H9 (cell line): ENCODE measurements at regions not wholly inside any gene's neighbourhood (a gene's known extent, or its start where the extent isn't known, plus 50 kb on each side); places are given as distances from the start of the nearest gene placed in this dataset.

Source experiments
- DNase-seq: peaks from one replicate; pipeline ENCODE4 v3.0.0-alpha.2; 2017
- H2AFZ ChIP-seq: one replicate; pipeline ENCODE4 v1.6.1; 2013; ENCODE audit warnings: mild to moderate bottlenecking, low read length, control low read depth, moderate library complexity
- H2AK5ac ChIP-seq: 2 replicates; pipeline ENCODE4 v1.6.1; 2013; ENCODE audit warnings: low read length, control low read depth, mixed read lengths; ENCODE audit not compliant: insufficient read length
- H2BK120ac ChIP-seq: one replicate; pipeline ENCODE4 v1.6.1; 2013; ENCODE audit warnings: low read depth, mild to moderate bottlenecking, low read length, control low read depth, inconsistent platforms; ENCODE audit not compliant: poor library complexity, severe bottlenecking
- H2BK12ac ChIP-seq: 2 replicates; pipeline ENCODE4 v1.6.1; 2013; ENCODE audit warnings: low read length, control low read depth, mixed read lengths, low read depth; ENCODE audit not compliant: insufficient read length
- H2BK15ac ChIP-seq: 2 replicates; pipeline ENCODE4 v1.6.1; 2013; ENCODE audit warnings: low read depth, low read length, control low read depth
- H2BK20ac ChIP-seq: one replicate; pipeline ENCODE4 v1.6.1; 2013; ENCODE audit warnings: low read depth, mild to moderate bottlenecking, low read length, control low read depth, inconsistent platforms; ENCODE audit not compliant: poor library complexity, severe bottlenecking
- H2BK5ac ChIP-seq: 2 replicates; pipeline ENCODE4 v1.6.1; 2013; ENCODE audit warnings: low read length, control low read depth, mixed read lengths; ENCODE audit not compliant: insufficient read length
- H3K14ac ChIP-seq: 2 replicates; pipeline ENCODE4 v1.6.1; 2013; ENCODE audit warnings: low read length, control low read depth; ENCODE audit not compliant: insufficient read depth
- H3K18ac ChIP-seq: 2 replicates; pipeline ENCODE4 v1.6.1; 2013; ENCODE audit warnings: low read depth, mild to moderate bottlenecking, mixed read lengths, low read length, control low read depth; ENCODE audit not compliant: insufficient read length
- H3K23ac ChIP-seq: 2 replicates; pipeline ENCODE4 v1.6.1; 2013; ENCODE audit warnings: low read length, control low read depth, mixed read lengths, low read depth; ENCODE audit not compliant: insufficient read length
- H3K23me2 ChIP-seq: 2 replicates; pipeline ENCODE4 v1.6.1; 2013; ENCODE audit warnings: low read depth, mild to moderate bottlenecking, mixed read lengths, low read length, control low read depth; ENCODE audit not compliant: insufficient read length, poor library complexity, severe bottlenecking
- H3K27ac ChIP-seq: 2 replicates; pipeline ENCODE4 v1.5.1; 2013; ENCODE audit warnings: low read length, control low read depth, mixed read lengths, low read depth; ENCODE audit not compliant: insufficient read length
- H3K27me3 ChIP-seq: 2 replicates; pipeline ENCODE4 v1.6.1; 2013; ENCODE audit warnings: low read length, control low read depth, inconsistent platforms; ENCODE audit not compliant: insufficient read depth
- H3K4ac ChIP-seq: 2 replicates; pipeline ENCODE4 v1.6.1; 2013; ENCODE audit warnings: low read depth, mild to moderate bottlenecking, control low read depth, inconsistent platforms, low read length, moderate library complexity
- H3K4me1 ChIP-seq: 2 replicates; pipeline ENCODE4 v1.6.1; 2013; ENCODE audit warnings: low read length, control low read depth, inconsistent platforms; ENCODE audit not compliant: insufficient read depth
- H3K4me2 ChIP-seq: 2 replicates; pipeline ENCODE4 v1.6.1; 2013; ENCODE audit warnings: low read length, control low read depth, mixed read lengths; ENCODE audit not compliant: insufficient read length, insufficient read depth
- H3K56ac ChIP-seq: 2 replicates; pipeline ENCODE4 v1.6.1; 2013; ENCODE audit warnings: low read depth, mild to moderate bottlenecking, mixed read lengths, low read length, control low read depth; ENCODE audit not compliant: insufficient read length
- H3K79me1 ChIP-seq: 2 replicates; pipeline ENCODE4 v1.6.1; 2013; ENCODE audit warnings: low read depth, mild to moderate bottlenecking, moderate library complexity, low read length, control low read depth, inconsistent platforms; ENCODE audit not compliant: insufficient read depth, poor library complexity, severe bottlenecking
- H3K79me2 ChIP-seq: 2 replicates; pipeline ENCODE4 v1.6.1; 2013; ENCODE audit warnings: low read length, control low read depth, inconsistent platforms; ENCODE audit not compliant: insufficient read depth
- H3K9ac ChIP-seq: 2 replicates; pipeline ENCODE4 v1.6.1; 2013; ENCODE audit warnings: low read length, control low read depth, mixed read lengths; ENCODE audit not compliant: insufficient read length; ENCODE audit errors: extremely low read depth
- H3K9me3 ChIP-seq: one replicate; pipeline ENCODE4 v1.6.1; 2013; ENCODE audit warnings: low read depth, low read length, inconsistent platforms; ENCODE audit not compliant: control insufficient read depth
- H3T11ph ChIP-seq: one replicate; pipeline ENCODE4 v1.6.1; 2013; ENCODE audit warnings: mild to moderate bottlenecking, low read length, control low read depth, inconsistent platforms
- H4K20me1 ChIP-seq: one replicate; pipeline ENCODE4 v1.6.1; 2013; ENCODE audit not compliant: control insufficient read depth, insufficient read length, insufficient read depth
- H4K5ac ChIP-seq: 2 replicates; pipeline ENCODE4 v1.6.1; 2013; ENCODE audit warnings: low read depth, mild to moderate bottlenecking, mixed read lengths, low read length, control low read depth; ENCODE audit not compliant: insufficient read length
- H4K8ac ChIP-seq: replicated peaks from 2 replicates; pipeline ENCODE4 v1.6.1; 2013; ENCODE audit warnings: low read length, control low read depth, mixed read lengths, low read depth; ENCODE audit not compliant: insufficient read length
- H4K91ac ChIP-seq: 2 replicates; pipeline ENCODE4 v1.6.1; 2013; ENCODE audit warnings: low read depth, mild to moderate bottlenecking, moderate library complexity, mixed read lengths, low read length, control low read depth; ENCODE audit not compliant: insufficient read length
- H3K27ac Mint-ChIP-seq, 3 experiments: 2 replicates in 2 of 3; 3 replicates in 1 of 3; pipeline ENCODE4 v1.8.0; 2020 to 2021; ENCODE audit warnings: mixed read lengths in 3 of 3, mild to moderate bottlenecking in 1 of 3, moderate library complexity in 1 of 3
- H3K27me3 Mint-ChIP-seq: 2 replicates; pipeline ENCODE4 v1.8.0; 2021; ENCODE audit warnings: low read depth, mild to moderate bottlenecking, moderate library complexity, mixed read lengths
- H3K36me3 Mint-ChIP-seq, 3 experiments: 2 replicates in 2 of 3; 3 replicates in 1 of 3; pipeline ENCODE4 v1.8.0; 2020 to 2021; ENCODE audit warnings: low read depth in 3 of 3, mixed read lengths in 3 of 3; ENCODE audit not compliant: insufficient read depth in 1 of 3
- H3K4me1 Mint-ChIP-seq, 2 experiments: 2 replicates each; pipeline ENCODE4 v1.8.0; 2020; ENCODE audit warnings: mixed read lengths in 2 of 2
- H3K4me3 Mint-ChIP-seq, 2 experiments: 2 replicates in 1 of 2; 3 replicates in 1 of 2; pipeline ENCODE4 v1.8.0; 2020 to 2021; ENCODE audit warnings: mild to moderate bottlenecking in 2 of 2, mixed read lengths in 2 of 2, moderate library complexity in 1 of 2
- H3K9me3 Mint-ChIP-seq, 2 experiments: 2 replicates in 1 of 2; 3 replicates in 1 of 2; pipeline ENCODE4 v1.8.0; 2020; ENCODE audit warnings: mild to moderate bottlenecking in 2 of 2, mixed read lengths in 2 of 2, moderate library complexity in 1 of 2
- CTCF ChIP-seq: fragments of 200-600 bp; sonication (generic); conservative IDR thresholded peaks from 3 replicates; pipeline ENCODE4 v1.8.0; 2021; ENCODE audit warnings: antibody characterized with exemption, mild to moderate bottlenecking

GRCh38 chr14:42013153-42013552, 406.5 kb downstream of the LRFN5 start:
- no peaks in the 10 kb centered on the region for H4K20me1 ChIP-seq
- Mint-ChIP-seq H3K27me3 (no peaks in the 10 kb centered on the region; the same call in 1 of the 2 replicates), H3K36me3 (no peaks in the 10 kb centered on the region; a peak in 1 of 7 replicates), H3K27ac (no peak overlapping the region), H3K4me3 (no peak overlapping the region), H3K4me1 (no peaks in the 10 kb centered on the region), H3K9me3 (no peaks in the 10 kb centered on the region; a peak in 1 of 5 replicates)
- H2AFZ ChIP-seq, result no peak overlapping the region
- H2BK15ac ChIP-seq, result no peak overlapping the region
- H3K56ac ChIP-seq, result no peak overlapping the region
- H3K23me2 ChIP-seq, result no peaks in the 10 kb centered on the region
- H2BK20ac ChIP-seq, result no peak overlapping the region
- no peak overlapping the region for H4K91ac ChIP-seq
- H3K4ac ChIP-seq, result no peak overlapping the region
- H3K79me2 ChIP-seq, result no peaks in the 10 kb centered on the region
- no peak overlapping the region for H2AK5ac ChIP-seq
- no peak overlapping the region for H2BK120ac ChIP-seq
- H3K4me2 ChIP-seq, result no peak overlapping the region
- no peak overlapping the region for H3K14ac ChIP-seq
- H3K23ac ChIP-seq, result no peak overlapping the region
- H4K5ac ChIP-seq, result no peak overlapping the region
- no peak for DNase-seq
- H3K9me3 ChIP-seq, result no peaks in the 10 kb centered on the region
- H3K27me3 ChIP-seq, result no peaks in the 10 kb centered on the region
- H3K27ac ChIP-seq, result no peak overlapping the region
- H4K8ac ChIP-seq, result no peak overlapping the region
- no peak overlapping the region for H3K9ac ChIP-seq
- no peaks in the 10 kb centered on the region for H3K79me1 ChIP-seq
- H3K4me1 ChIP-seq, result no peaks in the 10 kb centered on the region
- no peak overlapping the region for H2BK5ac ChIP-seq
- no peak overlapping the region for H3K18ac ChIP-seq
- no peak for TF ChIP-seq CTCF
- no peak overlapping the region for H3T11ph ChIP-seq
- no peak overlapping the region for H2BK12ac ChIP-seq
